ENCODE measurements at regions not wholly inside any gene's neighbourhood (a gene's known extent, or its start where the extent isn't known, plus 50 kb on each side); places are given as distances from the start of the nearest gene placed in this dataset.

- TF ChIP-seq, protein P1, sequence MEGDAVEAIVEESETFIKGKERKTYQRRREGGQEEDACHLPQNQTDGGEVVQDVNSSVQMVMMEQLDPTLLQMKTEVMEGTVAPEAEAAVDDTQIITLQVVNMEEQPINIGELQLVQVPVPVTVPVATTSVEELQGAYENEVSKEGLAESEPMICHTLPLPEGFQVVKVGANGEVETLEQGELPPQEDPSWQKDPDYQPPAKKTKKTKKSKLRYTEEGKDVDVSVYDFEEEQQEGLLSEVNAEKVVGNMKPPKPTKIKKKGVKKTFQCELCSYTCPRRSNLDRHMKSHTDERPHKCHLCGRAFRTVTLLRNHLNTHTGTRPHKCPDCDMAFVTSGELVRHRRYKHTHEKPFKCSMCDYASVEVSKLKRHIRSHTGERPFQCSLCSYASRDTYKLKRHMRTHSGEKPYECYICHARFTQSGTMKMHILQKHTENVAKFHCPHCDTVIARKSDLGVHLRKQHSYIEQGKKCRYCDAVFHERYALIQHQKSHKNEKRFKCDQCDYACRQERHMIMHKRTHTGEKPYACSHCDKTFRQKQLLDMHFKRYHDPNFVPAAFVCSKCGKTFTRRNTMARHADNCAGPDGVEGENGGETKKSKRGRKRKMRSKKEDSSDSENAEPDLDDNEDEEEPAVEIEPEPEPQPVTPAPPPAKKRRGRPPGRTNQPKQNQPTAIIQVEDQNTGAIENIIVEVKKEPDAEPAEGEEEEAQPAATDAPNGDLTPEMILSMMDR (IDR thresholded peaks at IDR 0.05; ENCODE audit: insufficient read depth, low read depth, low read length), result no peak
- no peak for TF ChIP-seq EZH2 (IDR thresholded peaks at IDR 0.05; ENCODE audit: insufficient read depth, low read length)
These were observed 293.7 kb upstream of the CLEC14A start for GRCh38 chr14:38549564-38549963.
